Hepatocyte (in vitro differentiated cells): ENCODE measurements at regions not wholly inside any gene's neighbourhood (a gene's known extent, or its start where the extent isn't known, plus 50 kb on each side); places are given as distances from the start of the nearest gene placed in this dataset.

Source experiments
- DNase-seq: peaks from one replicate; pipeline ENCODE4 v3.0.0-alpha.2; 2016; ENCODE audit warnings: low spot score
- H2AFZ ChIP-seq: fragments of 200-600 bp; sonication (generic); 2 replicates; pipeline ENCODE4 v1.6.0; 2016; ENCODE audit warnings: antibody characterized with exemption, mild to moderate bottlenecking
- H3K27ac ChIP-seq: fragments of 200-600 bp; sonication (generic); 2 replicates; pipeline ENCODE4 v1.5.1; 2016; ENCODE audit warnings: mild to moderate bottlenecking
- H3K27me3 ChIP-seq: fragments of 200-600 bp; sonication (generic); 2 replicates; pipeline ENCODE4 v1.6.1; 2016
- H3K36me3 ChIP-seq: fragments of 200-600 bp; sonication (generic); replicated peaks from 2 replicates; pipeline ENCODE4 v1.5.1; 2016; ENCODE audit warnings: low read depth; ENCODE audit not compliant: insufficient read depth
- H3K4me1 ChIP-seq: fragments of 200-600 bp; sonication (generic); 2 replicates; pipeline ENCODE4 v1.5.1; 2016; ENCODE audit warnings: mild to moderate bottlenecking, moderate library complexity; ENCODE audit not compliant: insufficient read depth
- H3K4me2 ChIP-seq: fragments of 200-600 bp; sonication (generic); 2 replicates; pipeline ENCODE4 v1.6.0; 2016
- H3K4me3 ChIP-seq: fragments of 200-600 bp; sonication (generic); 2 replicates; pipeline ENCODE4 v1.5.1; 2016; ENCODE audit warnings: mild to moderate bottlenecking
- H3K79me2 ChIP-seq: fragments of 200-600 bp; sonication (generic); 2 replicates; pipeline ENCODE4 v1.6.0; 2017; ENCODE audit warnings: mild to moderate bottlenecking
- H3K9me2 ChIP-seq: fragments of 200-600 bp; sonication (generic); replicated peaks from 2 replicates; pipeline ENCODE4 v1.6.0; 2017; ENCODE audit warnings: mild to moderate bottlenecking; ENCODE audit not compliant: insufficient read depth
- H3K9me3 ChIP-seq: fragments of 200-600 bp; sonication (generic); 2 replicates; pipeline ENCODE4 v1.5.1; 2016; ENCODE audit warnings: low read depth, mild to moderate bottlenecking
- H4K20me1 ChIP-seq: fragments of 200-600 bp; sonication (generic); 2 replicates; pipeline ENCODE4 v1.6.0; 2016; ENCODE audit warnings: mild to moderate bottlenecking; ENCODE audit not compliant: insufficient read depth, poor library complexity, severe bottlenecking
- EZH2 ChIP-seq: fragments of 200-600 bp; sonication (generic); IDR thresholded peaks from 2 replicates; pipeline ENCODE4 v1.6.1; 2016; ENCODE audit warnings: antibody characterized with exemption, mild to moderate bottlenecking, borderline replicate concordance
- EZH2phosphoT487 ChIP-seq: fragments of 200-600 bp; sonication (generic); IDR thresholded peaks from one replicate; pipeline ENCODE4 v1.6.1; 2018; ENCODE audit warnings: antibody characterized with exemption, mild to moderate bottlenecking, low read depth, moderate library complexity; ENCODE audit not compliant: unreplicated experiment, severe bottlenecking
- WGBS: methylation state at CpG from one replicate; pipeline ENCODE4 v1.1.6; 2016; ENCODE audit warnings: low lambda C conversion rate; ENCODE audit errors: missing lambda C conversion rate; 5-methylcytosine and 5-hydroxymethylcytosine counted together
- TF ChIP-seq, protein P1 (sequence below): fragments of 200-600 bp; sonication (generic); IDR thresholded peaks from 2 replicates; pipeline ENCODE4 v1.5.1; 2016; ENCODE audit warnings: antibody characterized with exemption, mild to moderate bottlenecking; ENCODE audit not compliant: poor library complexity

DNA sequence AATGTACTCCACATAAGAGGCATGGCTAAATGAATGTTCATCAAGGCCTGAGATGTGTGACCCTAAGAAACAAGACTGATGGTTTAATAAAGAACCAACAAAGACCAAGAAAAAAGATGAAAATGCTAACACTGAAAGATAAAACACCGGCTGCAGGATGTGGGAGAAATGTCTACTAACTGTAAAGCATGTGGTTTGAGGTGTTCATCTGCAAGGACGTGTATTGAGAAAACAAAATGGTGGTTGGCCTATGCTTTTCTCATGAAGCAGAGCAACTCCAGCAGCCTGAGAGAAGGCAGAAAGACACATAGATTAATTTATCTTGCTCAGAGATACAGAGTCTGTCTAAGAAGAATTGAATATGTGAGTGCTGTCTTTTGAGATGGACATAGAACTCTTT lies 109.3 kb downstream of the KDR start:
- Histone ChIP-seq H3K79me2 (no peaks in the 10 kb centered on the region), H3K27me3 (no peaks in the 10 kb centered on the region), H3K4me1 (no peaks in the 10 kb centered on the region), H3K27ac (no peak overlapping the region), H3K9me3 (no peaks in the 10 kb centered on the region), H3K9me2 (no peaks in the 10 kb centered on the region), H2AFZ (no peak overlapping the region), H3K4me2 (no peak overlapping the region), H4K20me1 (no peaks in the 10 kb centered on the region), H3K4me3 (no peak overlapping the region), H3K36me3 (no peaks in the 10 kb centered on the region)
- TF ChIP-seq, protein P1, sequence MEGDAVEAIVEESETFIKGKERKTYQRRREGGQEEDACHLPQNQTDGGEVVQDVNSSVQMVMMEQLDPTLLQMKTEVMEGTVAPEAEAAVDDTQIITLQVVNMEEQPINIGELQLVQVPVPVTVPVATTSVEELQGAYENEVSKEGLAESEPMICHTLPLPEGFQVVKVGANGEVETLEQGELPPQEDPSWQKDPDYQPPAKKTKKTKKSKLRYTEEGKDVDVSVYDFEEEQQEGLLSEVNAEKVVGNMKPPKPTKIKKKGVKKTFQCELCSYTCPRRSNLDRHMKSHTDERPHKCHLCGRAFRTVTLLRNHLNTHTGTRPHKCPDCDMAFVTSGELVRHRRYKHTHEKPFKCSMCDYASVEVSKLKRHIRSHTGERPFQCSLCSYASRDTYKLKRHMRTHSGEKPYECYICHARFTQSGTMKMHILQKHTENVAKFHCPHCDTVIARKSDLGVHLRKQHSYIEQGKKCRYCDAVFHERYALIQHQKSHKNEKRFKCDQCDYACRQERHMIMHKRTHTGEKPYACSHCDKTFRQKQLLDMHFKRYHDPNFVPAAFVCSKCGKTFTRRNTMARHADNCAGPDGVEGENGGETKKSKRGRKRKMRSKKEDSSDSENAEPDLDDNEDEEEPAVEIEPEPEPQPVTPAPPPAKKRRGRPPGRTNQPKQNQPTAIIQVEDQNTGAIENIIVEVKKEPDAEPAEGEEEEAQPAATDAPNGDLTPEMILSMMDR, result no peak
- TF ChIP-seq EZH2 (no peak), EZH2phosphoT487 (no peak)
- no peak for DNase-seq
- 94% methylated on average over 2 of the region's 2 CpGs for WGBS

DNA sequence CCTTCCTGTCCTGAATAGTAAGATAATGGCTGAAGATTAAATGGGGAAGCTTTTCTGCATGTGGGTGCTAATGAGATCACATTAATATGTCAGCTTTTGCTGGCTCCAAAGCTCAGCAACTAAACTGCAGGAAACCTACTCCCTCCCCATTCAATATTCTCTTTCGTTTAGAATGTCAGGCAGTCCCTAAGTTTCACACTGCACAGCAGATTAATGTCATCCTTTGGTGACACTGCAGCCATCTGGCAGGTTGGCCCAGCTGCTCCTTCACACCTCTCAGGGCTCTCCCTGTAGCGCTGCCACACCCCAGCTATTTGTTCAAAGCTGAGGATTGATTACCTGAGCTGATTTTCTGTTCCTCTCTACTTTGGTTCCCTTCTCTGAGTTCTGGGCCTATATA lies 110.5 kb downstream of the KDR start:
- no peaks in the 10 kb centered on the region for H3K79me2 ChIP-seq
- no peak overlapping the region for H2AFZ ChIP-seq
- H3K4me2 ChIP-seq, result no peak overlapping the region
- no peaks in the 10 kb centered on the region for H3K9me3 ChIP-seq
- no peak for DNase-seq
- H4K20me1 ChIP-seq, result no peaks in the 10 kb centered on the region
- H3K36me3 ChIP-seq, result no peaks in the 10 kb centered on the region
- WGBS, result 80% methylated on average over 2 of the region's 2 CpGs
- no peak for TF ChIP-seq EZH2
- TF ChIP-seq, protein P1, result no peak
- no peak for TF ChIP-seq EZH2phosphoT487
- H3K27ac ChIP-seq, result no peak overlapping the region
- no peaks in the 10 kb centered on the region for H3K9me2 ChIP-seq
- no peak overlapping the region for H3K4me3 ChIP-seq
- H3K27me3 ChIP-seq, result no peaks in the 10 kb centered on the region
- no peaks in the 10 kb centered on the region for H3K4me1 ChIP-seq

DNA sequence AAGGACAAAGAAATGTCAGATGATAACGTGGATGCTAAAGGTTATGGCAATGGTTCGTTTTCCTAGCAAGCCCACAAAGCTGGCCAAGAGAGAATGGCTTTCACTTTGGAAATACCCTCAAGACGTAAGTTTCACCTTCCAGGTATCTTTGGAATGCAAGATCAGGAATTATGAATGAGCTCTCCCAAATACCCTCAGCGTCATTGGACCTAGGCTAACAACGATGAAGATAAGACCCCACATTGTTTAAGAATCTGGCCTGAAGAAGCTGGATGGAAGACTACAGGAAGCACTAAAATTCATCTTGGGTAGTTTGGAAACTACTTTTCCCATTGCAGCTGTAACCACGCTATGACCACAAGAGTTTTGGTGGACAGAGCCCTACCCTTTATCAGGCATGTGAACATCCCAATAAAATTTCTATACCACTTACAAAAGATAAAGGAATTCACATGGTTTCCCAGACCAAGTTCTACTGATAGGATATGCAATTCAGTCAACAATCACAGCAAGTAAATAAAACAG lies 111.9 kb downstream of the KDR start:
- no peaks in the 10 kb centered on the region for H3K79me2 ChIP-seq
- H3K4me1 ChIP-seq, result no peaks in the 10 kb centered on the region
- no peak overlapping the region for H2AFZ ChIP-seq
- no peaks in the 10 kb centered on the region for H4K20me1 ChIP-seq
- no peak for DNase-seq
- WGBS, result 65% methylated on average over 6 of the region's 6 CpGs
- no peak overlapping the region for H3K27ac ChIP-seq
- H3K9me3 ChIP-seq, result no peaks in the 10 kb centered on the region
- no peak for TF ChIP-seq EZH2
- TF ChIP-seq EZH2phosphoT487, result no peak
- TF ChIP-seq, protein P1, result no peak
- no peaks in the 10 kb centered on the region for H3K27me3 ChIP-seq
- no peak overlapping the region for H3K4me3 ChIP-seq
- no peak overlapping the region for H3K4me2 ChIP-seq
- H3K9me2 ChIP-seq, result no peaks in the 10 kb centered on the region
- no peaks in the 10 kb centered on the region for H3K36me3 ChIP-seq
